ENCODE measurements at regions not wholly inside any gene's neighbourhood (a gene's known extent, or its start where the extent isn't known, plus 50 kb on each side); places are given as distances from the start of the nearest gene placed in this dataset.
A peak's percentile ranks its signal among the peaks of the same experiment; 100 is the strongest.

- no peak for DNase-seq (ENCODE audit: low read depth in 2 of 2, low spot score in 1 of 2)
Observed at GRCh38 chr7:113486548-113486947, 368.2 kb upstream of the SMIM30 start.

GRCh38 chr7:113483657-113484056 lies 365.3 kb upstream of the SMIM30 start:
- no peak for DNase-seq (ENCODE audit: low read depth in 2 of 2, low spot score in 1 of 2)

GRCh38 chr7:113480537-113480936 lies 362.2 kb upstream of the SMIM30 start:
- no peak for DNase-seq (ENCODE audit: low read depth in 2 of 2, low spot score in 1 of 2)

DNA sequence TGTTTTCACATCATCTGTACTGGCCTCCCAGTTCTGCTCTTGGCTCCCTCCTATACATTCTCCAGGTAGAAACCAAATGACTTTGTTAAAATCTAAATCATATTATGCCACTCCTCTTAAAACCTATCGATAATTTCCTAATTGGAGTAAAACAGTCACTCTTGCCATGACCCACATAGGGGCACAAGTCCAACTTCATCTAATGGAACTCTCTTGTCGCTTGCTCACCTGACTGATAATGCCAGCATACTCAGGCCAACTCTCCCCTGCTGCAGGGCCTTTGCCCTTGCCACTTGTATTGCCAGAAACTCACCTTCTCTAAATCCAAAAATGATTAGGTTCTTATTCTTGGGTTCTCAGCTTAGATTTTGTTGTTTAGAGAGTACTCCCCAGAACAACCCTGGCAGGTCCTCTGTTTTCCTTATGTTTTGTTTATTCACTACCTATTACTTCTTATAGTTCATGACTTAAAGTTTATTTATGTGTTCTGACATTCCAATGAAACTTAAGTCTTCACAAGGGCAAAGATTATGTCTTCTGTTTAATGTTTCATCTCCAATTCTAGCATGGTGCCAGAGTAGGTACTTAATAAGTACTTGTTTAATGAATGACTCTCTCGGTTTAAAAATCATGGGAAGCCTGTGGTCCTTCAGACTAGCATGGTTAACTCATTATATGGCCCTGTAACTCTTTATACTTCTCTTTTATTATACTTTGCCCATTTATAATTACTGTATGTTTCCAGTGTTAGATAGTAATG lies 345.9 kb upstream of the SMIM30 start:
- DNase-seq (ENCODE audit: low read depth in 2 of 2, low spot score in 1 of 2), result no peak

DNA sequence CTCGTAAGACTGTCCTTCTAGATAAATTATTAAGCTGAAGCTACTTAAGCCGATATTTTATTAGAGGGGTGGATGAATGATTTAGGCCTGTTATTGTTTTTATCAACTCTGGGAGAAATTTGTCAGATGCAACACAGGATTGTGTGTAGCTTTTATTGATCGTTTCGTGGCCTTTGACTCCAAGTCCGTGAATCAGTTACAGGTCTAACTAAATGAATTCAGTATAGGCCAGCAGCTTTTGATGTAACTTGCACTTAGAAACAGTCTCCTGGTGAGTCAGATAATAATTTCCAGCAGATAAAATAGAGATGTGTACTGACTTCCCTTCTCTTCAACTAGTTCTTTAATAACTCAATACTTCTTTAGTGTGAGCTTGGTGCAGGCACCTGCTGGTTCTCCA lies 341.7 kb upstream of the SMIM30 start:
- DNase-seq (ENCODE audit: low read depth in 2 of 2, low spot score in 1 of 2), result no peak

DNA sequence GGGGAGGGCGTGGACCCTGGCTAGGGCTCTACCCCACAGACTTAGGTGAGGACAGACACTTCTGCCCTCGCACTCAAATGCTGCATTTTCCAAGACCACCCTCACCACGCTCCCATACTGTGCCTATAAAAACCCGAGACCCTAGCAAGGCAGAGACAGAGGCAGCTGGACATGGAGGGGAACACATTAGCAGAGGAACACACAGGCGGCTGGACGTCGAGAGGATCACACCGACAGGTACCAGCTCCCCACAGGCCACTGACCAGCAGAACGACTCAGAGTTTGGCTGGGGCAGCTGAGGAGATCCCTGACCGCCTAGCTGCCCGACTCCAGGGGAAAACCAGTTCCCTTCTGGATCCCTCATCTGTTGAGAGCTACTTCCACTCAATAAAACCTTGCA lies 338.2 kb upstream of the SMIM30 start:
- DNase-seq (ENCODE audit: low read depth in 2 of 2, low spot score in 1 of 2), result no peak

DNA sequence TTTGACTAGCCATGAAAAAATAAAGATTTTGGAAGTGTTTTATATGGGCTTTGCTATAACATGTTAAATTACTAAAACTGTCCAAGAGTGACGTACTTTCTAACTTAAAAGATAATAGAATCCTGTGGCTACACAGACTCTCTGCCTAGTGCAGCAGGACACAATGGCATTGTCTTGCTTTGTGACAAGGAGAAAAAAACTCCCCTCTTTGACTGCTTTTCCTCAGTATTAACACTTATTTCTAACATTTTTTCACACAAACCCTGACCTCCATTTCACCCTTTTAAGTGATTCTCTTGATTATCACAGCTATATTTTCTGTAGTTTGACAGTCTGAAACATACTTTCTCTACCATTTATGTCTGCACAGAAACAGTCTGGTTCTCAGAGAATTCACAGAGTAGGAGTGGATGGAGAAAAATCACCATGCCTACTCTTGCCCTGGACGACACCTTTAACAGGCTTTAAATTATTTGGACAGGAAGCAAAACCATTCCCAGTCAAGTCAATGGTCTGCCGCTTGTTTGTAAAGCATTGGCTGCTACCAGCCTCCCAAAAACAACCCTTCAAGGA lies 336.3 kb upstream of the SMIM30 start:
- no peak for DNase-seq (ENCODE audit: low read depth in 2 of 2, low spot score in 1 of 2)

DNA sequence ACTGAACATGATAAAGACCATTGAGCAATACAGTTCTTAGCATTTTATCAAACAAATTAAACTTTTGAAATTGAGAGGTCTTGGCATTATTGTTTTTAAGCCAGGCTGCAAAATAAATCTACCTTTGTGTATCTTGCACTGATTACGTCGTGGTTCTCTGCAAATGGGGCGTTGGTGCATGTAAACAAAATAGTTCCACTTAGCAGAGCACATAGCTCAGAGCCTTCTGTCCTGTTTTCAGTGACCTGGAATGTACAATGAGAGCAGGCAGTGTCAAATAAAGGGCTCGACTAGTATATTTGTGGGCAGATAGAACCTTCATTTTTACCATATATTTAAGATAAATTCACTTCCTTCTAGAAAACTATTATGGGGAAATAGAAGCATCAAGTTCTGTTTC lies 333.9 kb upstream of the SMIM30 start:
- no peak for DNase-seq (ENCODE audit: low read depth in 2 of 2, low spot score in 1 of 2)

- DNase-seq (ENCODE audit: low read depth in 2 of 2, low spot score in 1 of 2), result no peak
Observed at GRCh38 chr7:113446791-113447190, 328.4 kb upstream of the SMIM30 start.

GRCh38 chr7:113446391-113446790 lies 328.0 kb upstream of the SMIM30 start:
- no peak for DNase-seq (ENCODE audit: low read depth in 2 of 2, low spot score in 1 of 2)

- no peak for DNase-seq (ENCODE audit: low read depth in 2 of 2, low spot score in 1 of 2)
Observed at GRCh38 chr7:113444261-113444660, 325.9 kb upstream of the SMIM30 start.

- no peak for DNase-seq (ENCODE audit: low read depth in 2 of 2, low spot score in 1 of 2)
Observed at GRCh38 chr7:113440173-113440572, 321.8 kb upstream of the SMIM30 start.

- no peak for DNase-seq (ENCODE audit: low read depth in 2 of 2, low spot score in 1 of 2)
Observed at GRCh38 chr7:113431406-113431805, 313.1 kb upstream of the SMIM30 start.

GRCh38 chr7:113424185-113424817 lies 305.9 kb upstream of the SMIM30 start:
- DNase-seq (ENCODE audit: low read depth in 2 of 2, low spot score in 1 of 2), result no peak

DNA sequence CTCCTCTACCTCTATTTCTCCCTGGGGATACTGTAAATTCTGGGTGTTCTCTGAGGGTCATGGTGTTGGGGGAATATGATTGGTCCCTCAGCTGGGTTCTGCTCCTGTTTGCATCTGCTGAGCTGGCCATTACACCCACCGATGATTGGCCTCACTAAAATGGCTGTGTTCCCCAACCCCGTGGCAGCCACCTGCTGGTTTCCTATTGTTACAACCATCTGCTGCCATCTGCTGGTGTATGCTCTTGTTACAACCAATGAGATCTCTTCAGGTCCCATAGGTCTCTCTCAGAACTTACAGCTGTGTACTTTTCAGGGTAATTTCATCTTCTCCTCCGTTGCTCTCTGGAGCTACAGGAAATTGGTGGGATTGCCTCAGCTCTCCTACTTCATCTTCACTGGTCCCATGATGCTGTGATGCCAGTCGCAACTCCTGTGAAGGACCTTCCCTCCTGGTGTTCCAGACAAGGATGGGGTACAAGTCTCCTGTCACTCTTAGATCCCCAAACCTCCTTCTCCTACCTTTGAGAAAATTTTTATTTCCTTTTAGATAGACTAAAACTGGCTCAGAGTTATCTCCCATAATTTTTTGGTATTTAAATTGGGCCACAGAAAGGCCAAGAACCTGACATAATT lies 303.5 kb upstream of the SMIM30 start:
- peak; percentile 9 to 44 for DNase-seq (ENCODE audit: low read depth in 2 of 2, low spot score in 1 of 2)

DNA sequence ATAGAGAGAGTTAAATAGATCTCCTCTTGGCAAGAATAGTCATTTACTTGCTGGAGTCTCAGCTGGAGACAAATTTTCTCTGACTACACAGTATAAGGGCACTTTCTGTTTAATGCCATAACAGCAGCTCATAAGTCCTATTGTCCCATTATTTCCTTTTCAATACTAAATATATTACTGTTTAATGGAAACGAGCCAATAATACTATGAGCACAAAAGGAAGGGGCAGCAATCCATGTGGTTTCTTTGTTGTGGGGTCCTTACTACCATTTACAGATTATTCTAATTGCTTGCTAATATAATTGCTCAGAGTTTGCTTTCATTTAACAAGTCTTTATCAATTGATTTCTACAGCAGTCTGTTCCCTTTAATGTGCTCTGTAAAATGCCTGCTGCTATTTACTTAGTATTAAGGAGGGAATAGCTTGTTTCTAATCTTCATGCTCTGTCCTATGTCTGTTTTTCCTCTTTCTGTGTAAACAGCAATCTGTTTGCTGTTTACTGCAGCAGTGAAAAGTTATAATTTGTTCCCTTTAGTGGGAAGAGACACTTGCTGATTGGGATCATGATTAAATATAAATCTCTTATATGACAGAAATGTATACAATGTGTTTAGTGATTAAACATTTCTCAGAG lies 296.2 kb upstream of the SMIM30 start:
- DNase-seq (ENCODE audit: low read depth in 2 of 2, low spot score in 1 of 2), result no peak

DNA sequence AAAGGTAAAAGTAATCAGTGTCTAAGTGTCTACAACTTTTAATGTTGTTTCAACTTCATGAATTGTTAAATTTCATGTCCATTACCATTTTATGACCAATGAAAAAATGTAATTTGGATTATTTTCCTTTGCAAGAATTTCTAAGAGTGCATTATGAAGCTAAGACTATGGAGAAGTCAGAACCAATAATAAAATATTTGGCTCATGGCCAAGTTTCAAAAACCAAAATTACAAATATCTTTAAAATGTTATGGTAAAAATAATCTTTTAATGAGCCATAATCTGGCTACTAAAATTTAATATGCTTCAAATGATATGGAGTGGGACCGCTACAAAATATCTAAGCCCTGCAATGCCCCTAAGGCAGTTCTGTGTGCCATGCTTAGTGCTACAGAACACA lies 294.1 kb upstream of the SMIM30 start:
- no peak for DNase-seq (ENCODE audit: low read depth in 2 of 2, low spot score in 1 of 2)

GRCh38 chr7:113410796-113411195 lies 292.4 kb upstream of the SMIM30 start:
- no peak for DNase-seq (ENCODE audit: low read depth in 2 of 2, low spot score in 1 of 2)

DNA sequence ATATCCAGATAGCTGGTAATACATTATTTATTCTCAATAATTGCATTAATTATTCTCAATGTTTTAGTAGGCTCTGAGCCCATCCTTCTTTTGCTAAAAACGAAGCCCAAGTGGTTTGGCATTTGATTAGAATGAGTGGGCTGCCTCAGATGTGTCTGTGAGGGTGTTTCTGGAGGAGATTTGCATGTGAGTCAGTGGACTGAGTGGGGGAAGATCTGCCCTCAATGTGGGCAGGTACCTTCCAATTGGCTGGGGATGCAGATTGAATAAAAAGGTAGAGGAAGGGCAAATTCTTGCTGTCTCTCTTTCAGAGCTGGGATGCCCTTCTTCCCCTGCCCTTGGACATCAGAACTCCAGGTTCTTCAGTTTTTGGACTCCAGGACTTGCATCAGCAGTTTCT lies 290.6 kb upstream of the SMIM30 start:
- DNase-seq (ENCODE audit: low read depth in 2 of 2, low spot score in 1 of 2), result no peak

DNA sequence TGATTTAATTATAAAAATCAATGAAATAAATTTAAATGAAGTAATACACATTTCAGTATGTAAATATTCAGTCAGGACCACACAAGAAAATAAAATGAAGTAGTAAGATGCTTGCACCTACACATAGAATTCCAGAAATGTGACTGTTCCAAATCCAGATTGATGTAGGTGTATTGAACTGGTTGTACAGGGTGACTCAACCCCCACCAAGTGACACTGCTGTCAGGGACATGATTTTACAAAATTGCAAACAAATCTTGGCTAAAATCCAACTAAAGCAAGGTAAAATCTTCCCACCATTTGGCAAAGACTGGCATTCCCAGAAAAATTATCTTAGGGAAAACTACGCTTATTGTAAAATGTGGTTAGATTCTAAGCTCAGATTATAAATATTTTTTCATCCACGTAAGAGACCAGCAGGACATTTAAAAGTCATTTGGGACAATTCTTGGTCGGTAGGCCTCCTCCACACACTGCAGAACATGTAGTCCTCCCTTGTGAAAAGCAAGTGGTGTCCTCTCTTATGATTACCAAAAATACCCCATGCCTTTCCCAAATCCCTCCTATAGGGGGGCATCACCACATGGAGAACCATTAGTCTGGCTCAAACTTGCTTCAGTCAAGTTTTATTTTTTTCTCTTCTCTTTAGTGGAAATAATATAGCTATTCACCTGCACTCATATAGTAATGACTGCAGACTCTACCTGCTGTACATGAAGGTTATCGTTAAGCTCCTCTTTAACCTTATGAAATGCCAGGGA lies 287.1 kb upstream of the SMIM30 start:
- DNase-seq (ENCODE audit: low read depth in 2 of 2, low spot score in 1 of 2), result no peak

DNA sequence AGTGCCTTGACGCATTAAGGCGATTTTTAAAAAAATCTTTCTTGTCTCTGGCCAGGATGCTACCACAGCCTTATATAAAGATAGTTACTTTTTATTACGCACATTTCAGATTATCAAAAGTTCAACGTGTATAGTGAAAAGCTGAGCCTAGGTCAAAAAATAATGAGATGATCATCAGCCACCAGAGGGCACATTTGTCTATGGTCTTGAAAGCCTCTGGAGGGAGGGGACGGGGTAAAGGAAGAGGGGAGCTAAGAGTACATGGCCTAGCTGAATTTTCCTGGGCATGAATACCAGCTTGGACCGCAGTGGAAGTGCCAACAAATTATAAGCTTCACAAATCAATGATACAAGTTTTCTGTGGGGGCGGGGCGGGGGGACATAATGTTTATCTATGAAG lies 285.9 kb upstream of the SMIM30 start:
- DNase-seq (ENCODE audit: low read depth in 2 of 2, low spot score in 1 of 2), result no peak

Data from stimulated activated CD8-positive, alpha-beta memory T cell treated with anti-CD3 and anti-CD28 coated beads, Interleukin-4, amount 100 ng/mL, for 1 hour (primary cell).